GM18519 (cell line): ENCODE measurements at regions not wholly inside any gene's neighbourhood (a gene's known extent, or its start where the extent isn't known, plus 50 kb on each side); places are given as distances from the start of the nearest gene placed in this dataset.
"Not testable (repeated sequence)": the region's sequence is repeated elsewhere in the genome, so short reads cannot be mapped to it uniquely, and the experiment has no call there.

Experiments used
- ATAC-seq: cut with Tn5 transposase; IDR thresholded peaks from one replicate; pipeline ENCODE4 v1.9.1; 2021; ENCODE audit warnings: mild to moderate bottlenecking, moderate library complexity; ENCODE audit not compliant: unreplicated experiment, low FRiP score

DNA sequence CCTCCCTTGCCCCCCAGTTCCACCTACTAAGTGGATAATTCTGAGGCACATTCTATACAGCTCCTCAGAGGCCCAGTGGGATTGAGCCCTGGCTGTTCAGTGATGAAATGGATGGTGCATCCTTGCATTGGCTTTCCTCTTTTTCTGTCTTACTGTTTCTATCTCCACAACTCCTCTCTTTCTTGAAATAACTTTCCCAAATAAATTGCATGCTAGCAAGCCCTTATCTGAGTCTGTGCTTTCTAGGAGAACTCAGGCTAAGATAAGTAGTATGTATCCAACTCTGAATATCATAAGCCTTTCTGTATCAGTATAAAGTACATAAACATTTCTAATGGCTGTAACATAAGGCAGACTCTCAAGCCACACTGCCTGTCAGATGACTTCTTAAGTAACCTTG lies 603.8 kb upstream of the USP24 start:
- no peak for ATAC-seq

DNA sequence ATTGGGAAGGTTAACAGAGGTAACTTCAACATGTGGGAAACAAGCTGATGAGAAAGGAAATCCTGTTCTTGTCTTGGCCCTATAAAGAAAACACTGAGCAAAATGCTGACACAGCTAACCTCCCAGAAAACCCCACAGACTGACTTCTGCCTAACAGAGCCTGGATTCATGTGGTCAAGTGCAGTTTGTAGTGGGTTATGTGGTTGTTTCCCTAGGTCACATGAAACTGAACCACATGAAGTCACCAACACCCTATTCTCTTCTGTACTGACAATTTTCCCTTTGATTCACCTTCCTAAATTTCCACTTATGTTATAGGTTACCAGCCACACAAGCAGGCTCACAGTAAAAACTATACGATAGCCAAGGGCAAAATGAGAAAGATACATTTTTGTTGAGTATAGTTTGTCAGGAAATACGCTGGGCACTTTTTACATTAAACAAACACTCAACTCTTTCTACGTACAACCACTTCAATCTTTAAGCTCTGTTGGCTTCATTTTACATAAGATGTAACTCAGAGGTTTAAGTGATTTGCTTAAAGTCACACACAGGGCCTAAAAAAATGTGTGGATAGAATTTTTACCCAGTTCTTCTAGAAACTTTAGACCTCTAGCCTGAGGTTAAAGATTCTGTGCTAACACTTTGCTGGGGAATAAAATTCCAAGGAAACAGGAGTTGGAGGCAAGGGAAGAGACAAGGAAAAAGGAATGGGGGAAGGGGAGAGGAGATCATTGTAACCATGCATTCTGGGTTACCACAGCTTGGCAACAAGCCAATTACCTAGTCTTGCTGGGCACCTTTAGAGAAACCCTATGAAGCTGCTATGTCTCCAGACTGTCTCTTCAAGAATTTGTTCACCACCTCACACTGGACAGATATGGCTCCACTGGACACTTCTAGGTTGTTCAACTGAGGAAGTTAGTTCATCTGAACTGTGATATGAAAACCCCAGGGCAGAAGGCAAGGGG lies 601.6 kb upstream of the USP24 start:
- no peak for ATAC-seq

DNA sequence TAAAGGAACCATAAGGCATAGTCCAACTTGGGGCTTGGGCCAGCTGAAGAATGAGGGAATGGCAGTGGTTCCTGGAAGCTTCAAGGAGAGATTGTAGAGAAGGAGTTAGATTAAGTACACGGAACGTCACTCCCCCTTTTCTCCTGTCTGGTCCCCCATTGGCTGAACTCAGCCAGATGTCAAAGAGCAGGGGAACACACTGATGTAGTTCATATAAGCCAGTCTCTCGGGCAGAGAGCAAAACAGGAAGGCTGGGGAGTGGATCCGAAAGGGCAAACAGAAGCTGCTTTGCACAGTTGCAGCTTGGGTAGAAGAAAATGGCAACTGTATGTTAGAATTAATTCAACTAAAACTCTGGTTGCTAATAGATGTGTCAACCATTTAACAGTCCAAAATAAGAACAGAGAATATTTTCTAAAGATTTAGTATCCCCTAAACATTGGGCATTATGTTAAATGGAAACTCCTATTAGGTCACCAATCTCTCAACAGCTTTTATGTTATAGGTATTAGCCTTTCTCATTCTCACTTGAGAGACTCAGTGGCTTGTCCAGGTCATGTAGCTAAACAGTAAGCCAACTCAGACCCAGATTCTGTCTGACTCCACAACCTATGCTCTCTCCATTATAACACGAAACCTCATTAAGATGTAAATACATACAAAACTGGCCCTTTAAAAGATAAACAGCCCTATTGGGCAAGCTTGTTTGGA lies 600.7 kb upstream of the USP24 start:
- ATAC-seq: no peak

DNA sequence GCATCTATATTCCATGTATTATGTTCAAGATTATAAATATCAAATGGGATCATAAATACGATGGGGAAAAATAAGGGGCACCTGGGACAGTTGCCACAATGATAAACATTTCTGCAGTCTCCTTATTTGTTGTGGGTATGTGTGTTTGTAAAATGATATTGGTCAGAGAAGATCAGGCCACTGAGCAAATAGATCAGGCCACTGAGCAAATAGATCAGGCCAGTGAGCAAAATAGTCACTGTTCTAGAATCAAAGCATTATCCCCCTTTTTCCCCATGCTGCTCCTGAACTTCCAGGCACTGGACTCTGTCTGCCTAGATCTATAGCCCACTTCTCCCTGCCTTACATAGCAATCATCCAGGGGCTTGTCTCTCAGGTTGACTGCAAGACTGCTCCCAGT lies 599.8 kb upstream of the USP24 start:
- no peak for ATAC-seq

DNA sequence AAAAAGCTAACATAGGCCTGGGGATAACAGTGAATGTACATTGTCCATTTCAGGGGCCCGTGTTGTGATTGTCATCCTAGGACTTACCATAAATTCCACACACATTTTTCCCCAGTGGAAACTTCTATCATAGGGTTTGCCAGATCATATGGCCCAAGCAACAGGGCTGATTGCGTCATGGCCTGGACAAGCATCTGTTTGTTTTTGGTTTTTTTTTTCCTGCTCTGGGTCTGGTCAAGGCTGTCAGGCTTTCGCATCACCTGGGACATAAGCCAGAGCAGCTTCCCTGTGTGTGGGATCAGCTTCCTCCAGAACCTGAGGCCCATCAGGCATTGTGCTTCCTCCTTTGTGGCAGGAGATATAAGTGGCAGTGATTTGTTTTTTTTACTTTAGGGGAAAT lies 598.5 kb upstream of the USP24 start:
- ATAC-seq: no peak

DNA sequence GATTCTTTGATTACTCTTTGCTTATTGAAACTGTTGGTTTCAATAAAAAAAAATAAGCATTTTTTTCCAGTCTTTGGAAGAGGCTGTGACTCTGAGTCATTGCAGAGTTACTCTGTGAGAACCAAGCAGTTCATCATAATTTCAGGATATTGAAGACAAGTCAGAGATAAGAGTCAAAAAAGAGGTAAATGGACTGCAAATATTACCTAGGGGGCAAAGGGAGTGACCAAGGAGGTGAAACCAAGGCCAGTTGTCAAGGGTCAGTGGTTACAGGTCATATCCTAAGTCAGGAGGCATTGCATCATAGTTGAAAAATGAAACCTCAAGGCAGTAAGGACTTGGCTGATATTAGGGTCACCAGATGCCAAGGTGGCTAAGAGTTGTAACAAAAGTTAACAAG lies 597.1 kb upstream of the USP24 start:
- no peak for ATAC-seq

DNA sequence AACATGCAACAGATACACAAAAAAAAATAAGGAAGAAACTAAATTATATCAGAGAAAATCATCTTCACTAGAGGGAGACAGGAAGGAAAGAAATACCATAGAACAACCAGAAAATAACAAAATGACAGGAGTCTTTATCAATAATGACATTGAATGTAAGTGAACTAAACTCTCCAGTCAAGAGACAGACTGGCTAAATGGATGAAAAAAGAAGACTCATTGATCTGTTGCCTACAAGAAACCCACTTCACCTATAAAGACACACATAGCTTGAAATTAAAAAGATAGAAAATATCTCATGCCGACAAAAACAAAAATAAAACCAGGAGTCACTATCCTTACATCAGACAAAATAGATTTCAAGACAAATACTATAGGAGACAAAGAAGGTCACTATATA lies 593.1 kb upstream of the USP24 start:
- no peak for ATAC-seq

DNA sequence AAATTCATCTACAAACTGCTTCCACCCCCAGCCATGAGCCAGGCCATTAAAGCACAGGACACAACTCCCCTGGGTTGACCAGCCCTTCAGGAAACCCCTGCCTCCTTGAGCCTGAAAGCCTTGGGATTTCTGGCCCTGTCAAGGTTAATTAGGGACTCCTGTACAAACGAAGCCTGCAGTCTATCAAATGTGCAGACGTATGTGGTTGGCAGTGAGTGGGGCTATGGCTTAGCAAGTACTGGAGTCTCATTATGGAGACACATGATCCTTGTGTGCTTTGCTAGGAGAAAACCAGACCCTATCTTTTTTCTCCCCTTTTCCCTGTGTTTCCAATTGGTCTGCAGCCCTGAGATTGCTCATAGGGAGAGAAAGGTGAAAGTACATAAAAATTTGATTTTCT lies 588.3 kb upstream of the USP24 start:
- no peak for ATAC-seq

DNA sequence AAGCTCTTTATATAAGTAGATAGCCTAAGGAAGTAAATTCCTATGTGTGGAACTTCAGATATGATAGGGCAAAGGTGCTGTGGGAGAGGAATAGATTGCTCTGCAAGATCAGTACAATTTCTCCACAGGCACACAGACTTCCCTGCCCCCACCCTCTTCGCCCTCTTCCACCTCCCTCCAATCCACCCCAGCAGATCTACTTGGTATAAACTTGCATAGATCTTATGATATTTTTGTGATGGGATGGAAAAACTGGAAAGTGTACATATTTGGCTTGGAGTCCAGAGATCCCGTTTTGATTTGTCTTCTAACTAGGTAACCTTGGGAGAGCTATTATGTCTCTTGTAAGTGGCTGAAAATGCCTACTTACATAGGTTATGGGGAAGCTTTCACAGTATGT lies 586.3 kb upstream of the USP24 start:
- ATAC-seq: no peak

DNA sequence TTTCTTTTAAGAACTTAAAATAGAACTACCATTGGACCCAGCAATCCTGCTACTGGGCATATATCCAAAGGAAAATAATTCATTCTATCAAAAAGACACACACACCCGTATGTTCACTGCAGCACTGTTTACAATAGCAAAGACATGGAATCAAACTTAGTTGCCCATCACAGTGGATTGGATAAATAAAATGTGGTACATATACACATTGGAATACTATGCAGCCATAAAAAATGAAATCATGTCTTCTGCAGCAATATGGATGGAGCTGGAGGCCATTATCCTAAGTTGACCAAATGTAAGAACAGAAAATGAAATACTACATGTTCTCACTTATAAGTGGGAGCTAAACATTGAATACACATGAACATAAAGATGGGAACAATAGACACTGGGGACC lies 585.3 kb upstream of the USP24 start:
- ATAC-seq: no peak

DNA sequence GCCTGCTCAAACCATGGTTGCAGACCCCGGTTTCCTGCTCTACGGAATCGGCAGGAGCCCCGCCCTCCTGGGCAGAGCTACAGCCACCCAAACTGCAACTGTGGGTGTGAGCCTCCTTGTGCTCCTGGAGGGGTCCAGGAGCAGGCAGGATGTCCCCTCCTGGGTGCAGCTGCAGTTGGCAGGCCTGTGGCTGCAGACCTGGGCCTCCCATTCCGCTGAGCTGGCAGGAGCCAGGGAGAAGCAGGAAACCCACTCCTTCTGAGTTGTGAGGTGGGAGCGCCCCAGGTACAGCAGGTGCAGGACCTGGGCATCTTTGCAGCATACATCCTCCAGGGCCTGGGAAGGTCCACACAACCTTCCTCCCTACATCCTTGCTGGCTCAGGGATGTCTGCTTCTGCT lies 578.7 kb upstream of the USP24 start:
- no peak for ATAC-seq

DNA sequence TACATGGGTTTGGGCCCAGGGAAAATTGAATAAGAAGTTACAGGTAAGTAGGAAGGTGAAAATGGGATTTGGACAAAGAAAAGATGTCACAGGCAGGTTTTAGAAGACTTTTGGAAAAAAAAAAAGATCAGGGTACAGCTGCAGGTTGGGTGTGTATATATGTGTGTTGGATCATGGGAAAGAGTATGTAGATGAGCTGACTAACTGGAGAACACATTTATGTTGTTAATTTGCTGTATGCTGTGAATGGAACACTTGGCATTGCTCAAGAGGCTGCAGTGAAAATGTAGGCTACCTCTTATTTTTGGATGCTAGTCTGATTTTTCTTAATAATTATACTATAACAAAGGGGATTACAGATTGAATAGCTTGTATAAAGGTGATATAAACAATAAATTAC lies 577.7 kb upstream of the USP24 start:
- no peak for ATAC-seq

DNA sequence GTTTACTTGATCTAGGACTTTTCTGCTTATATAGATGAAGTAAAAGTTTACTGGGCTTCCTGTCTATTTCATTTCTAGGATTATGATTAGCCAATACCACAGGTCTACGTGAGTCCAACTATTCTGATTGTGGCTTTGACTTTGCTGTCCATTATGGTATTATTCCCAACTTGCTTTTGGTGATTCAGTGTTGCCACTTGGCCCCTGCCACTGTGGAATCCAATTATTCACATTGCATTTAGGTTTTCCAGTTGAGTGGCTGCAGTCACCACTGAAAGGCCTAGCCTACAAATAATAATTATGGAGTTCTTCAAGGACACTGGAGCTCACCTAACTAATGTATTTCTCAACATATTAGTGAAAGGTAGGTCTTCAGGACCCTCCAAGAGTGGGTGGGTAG lies 574.3 kb upstream of the USP24 start:
- no peak for ATAC-seq

DNA sequence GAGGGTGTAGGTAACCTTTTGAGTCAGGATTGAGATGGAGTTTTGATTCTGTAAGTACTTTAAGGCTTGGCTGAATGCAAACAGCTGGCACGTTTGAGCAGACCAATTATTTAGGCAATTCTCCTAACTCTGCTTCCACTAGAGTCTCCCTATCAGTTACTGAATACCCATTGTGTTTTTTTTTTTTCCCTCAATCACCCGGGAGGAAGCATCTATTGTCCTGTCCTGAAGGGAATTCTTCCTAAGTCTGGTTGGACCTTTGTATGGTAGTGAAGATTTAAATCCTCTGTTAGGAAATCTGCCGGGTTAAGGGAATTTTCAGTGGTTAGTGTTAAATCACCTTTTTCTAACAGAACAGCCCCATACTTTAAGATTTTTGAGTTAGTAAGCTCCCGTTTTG lies 571.2 kb upstream of the USP24 start:
- ATAC-seq: no peak

DNA sequence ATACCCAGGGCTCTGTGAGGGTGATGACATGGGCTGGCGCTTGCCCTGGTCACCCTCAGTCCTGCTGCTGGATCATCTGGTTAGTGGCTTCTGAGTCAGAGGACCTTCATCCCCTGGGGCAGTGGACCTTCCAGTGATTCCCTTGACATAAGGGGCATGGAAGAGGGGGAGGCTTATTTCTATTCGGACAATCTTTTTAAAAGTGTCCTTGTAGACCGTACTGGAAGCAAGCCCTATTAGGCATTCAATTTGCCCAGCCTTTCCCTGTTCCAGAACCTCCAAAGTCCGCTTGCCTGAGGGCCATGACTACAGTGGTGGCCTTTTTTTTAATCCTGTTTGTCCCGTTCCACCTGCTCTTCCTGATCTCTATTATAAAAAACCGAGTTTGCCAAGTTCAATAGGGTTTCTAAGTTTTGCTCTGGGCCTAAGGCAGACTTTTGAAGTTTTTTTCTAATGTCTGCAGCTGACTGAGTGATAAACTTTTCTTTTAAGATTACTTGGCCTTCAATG lies 569.8 kb upstream of the USP24 start:
- not testable (repeated sequence) for ATAC-seq

DNA sequence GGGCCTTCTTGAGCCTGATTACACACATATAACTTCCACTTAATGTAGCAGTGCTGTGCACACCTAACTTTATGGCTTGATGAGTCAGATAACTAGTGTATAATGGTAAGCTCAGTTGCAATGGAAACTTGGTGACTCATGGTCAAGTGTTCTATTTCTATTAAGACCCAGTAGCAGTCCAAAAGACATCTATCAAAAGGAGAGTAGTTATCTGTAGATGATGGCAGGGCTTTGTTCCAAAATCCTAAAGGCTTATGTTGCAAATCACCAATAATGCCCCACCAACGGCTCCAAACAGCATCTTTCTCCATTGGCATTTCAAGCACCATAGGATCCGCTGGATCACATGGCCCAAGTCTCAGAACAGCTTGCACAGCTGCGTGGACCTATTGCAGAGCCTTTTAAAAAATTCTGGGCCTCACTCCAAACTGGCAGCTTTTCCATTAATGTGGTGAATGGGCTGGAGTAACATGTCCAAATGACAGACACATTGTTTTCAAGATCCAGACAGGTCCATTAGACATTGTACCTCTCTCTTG lies 566.8 kb upstream of the USP24 start:
- ATAC-seq: no peak

DNA sequence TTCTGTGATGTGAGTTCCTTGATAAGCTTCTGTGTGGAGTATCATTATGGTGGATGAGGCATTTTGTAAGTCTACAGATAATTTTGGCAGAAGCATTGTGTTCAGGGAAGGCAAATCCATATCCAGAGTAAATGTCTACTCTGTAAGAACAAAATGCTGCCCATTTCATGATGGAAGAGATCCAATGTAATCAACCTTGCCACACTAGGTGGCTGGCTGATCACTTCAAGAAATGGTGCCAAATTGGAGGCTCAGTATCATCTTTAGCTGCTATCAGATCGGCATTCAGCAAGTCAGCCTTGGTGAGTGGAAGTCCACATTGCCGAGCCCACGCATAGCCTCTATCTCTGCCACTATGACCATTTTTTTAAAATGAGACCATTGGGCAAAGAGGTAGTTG lies 565.8 kb upstream of the USP24 start:
- ATAC-seq: no peak

DNA sequence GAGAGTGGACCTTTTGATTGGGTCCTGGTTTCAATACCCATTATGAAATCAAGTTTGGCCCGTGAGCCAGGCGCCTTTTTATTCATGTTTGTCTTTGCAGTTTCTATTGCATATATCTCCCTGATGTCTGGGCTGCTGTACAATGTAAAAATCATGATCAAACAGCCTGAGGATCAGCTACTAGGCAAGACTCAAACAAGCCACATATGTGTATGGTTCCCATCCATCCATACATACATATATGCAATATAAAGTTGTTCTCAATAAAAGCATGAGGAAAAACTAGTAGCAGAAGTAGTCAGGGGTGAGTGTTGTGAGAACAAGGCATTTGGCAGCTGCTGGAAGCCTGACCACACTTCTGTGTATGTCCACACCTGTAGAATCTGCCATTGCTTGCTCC lies 562.4 kb upstream of the USP24 start:
- no peak for ATAC-seq

DNA sequence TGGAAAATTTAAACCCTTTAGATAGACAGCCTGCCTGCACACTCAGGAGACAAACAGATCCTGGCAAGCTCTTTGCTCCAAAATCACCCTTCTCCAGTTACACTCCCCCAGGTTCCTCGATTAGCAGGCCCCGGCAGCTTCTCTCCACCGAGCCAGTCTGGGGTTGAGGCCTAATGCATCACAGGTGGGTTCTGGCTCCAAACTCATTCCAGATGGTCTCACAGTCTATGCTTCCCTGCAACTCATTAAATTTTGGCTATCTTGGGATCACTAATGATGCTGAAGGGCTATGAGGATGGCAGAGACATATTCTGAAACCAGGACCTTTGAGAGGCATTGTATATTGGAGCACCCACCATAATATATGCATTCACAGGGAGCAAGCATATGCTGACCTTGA lies 559.8 kb upstream of the USP24 start:
- ATAC-seq: no peak

DNA sequence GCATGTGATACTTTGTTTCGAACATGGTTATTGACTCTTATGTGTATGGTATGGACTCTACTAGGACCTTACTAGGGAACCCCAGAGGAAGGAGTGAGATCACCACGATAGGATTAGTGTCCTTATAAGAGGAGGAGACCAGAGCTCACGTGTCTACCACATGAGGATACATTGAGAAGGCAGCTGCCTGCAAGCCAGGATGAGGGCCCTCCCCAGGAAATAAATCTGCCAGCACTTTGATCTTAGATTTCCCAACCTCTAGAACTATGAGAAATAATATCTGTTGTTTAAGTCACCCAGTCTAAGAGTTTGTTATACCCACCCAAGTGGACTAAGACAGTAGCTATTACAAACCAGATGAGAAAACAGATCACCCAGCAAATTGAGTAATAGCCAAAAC lies 559.3 kb upstream of the USP24 start:
- ATAC-seq: no peak

DNA sequence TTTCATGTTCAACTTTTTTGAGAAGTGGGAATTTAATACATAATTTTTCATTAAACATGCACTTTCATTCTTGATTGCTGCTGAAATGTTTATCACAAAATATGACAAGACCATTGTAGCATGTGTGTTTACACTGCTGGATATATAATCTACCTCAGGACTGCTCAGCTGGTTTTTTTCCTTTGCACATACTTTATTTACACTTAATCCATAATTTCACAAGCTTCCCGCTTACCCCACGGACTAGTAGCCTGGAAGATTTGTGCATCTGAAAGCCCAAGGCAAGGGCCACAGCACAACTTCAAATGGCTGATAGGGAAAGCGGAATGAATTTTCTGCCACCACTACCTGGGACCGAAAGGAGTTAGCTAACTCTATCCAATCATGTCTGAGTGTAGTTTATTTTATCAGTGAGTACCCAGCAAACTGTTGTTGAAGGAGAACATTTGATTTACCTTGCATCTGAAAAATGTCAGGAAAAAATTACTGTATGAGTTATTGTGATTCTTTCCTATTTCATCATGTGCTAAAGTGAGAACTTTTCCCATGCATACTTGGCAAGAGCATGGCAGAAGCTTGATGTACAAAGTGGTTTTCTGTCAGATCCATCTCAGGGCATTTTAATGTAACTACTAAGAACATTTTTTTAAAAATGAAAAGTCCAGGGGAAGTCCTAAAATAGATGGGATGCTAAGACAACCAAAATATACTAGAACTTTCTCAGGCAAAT lies 558.2 kb upstream of the USP24 start:
- no peak for ATAC-seq
